ENCODE measurements at regions not wholly inside any gene's neighbourhood (a gene's known extent, or its start where the extent isn't known, plus 50 kb on each side); places are given as distances from the start of the nearest gene placed in this dataset.

DNA sequence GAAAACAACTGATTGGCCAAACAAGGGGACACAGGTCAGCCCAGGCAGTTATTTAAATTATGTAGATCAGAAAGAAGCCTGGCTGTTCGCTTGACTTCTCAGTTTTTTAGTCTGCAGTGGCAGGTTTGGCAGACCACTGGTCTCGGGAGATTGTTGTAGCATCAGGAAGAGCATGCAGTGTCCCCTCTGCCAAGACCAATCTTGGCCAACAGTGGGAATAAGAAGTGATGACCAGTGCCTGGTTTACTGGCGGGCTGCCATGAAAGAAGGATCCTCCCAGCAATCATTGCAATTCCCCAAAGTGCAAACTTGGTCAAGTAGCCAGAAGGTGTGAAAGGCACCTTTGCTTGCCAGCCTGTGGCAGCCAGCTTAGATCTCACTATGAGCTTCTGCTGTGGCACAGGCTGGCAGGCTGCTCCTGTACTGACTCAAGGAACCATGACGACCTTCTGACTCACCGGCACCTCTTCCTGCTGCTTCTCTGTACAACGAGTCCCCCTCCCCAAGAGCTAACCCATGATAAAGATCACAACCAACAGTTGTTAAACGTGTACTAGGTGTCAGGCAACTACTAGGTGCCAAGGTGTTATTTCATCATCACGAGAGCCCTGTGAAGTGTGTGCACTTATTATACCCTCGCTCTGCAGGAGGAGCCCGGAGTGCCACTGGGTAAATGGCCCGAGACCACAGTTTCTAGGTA is 76.8 kb upstream of the DUSP22 start:
- Mint-ChIP-seq H3K9me3 (peaks cover 19% of the 10 kb centered on the region), H3K4me1 (peaks cover 46% of the 10 kb centered on the region), H3K27ac (no peak overlapping the region), H3K4me3 (no peak overlapping the region), H3K27me3 (no peaks in the 10 kb centered on the region), H3K36me3 (ENCODE audit: low read depth) (peaks cover 14% of the 10 kb centered on the region)
- DNase-seq = peak; percentile 42
- ChIA-PET CTCF (interaction anchor here (1.0 to 3.2 kb wide), 6 partner anchors 9 to 183 kb away, joined by 3 to 11 read pairs (median 4); no protein-coding TSS in a partner anchor), POLR2A (interaction anchor here (0.7 kb wide), 2 partner anchors 24 to 77 kb away, joined by 3 read pairs; partner anchors contain the start of gene DUSP22)

GRCh38 chr6:217048-217659 is 75.1 kb upstream of the DUSP22 start:
- no peak for DNase-seq
- Mint-ChIP-seq H3K4me1 (peaks cover 56% of the 10 kb centered on the region), H3K27me3 (no peaks in the 10 kb centered on the region), H3K27ac (peak overlapping the region; percentile 11), H3K4me3 (no peak overlapping the region), H3K36me3 (ENCODE audit: low read depth) (peaks cover 14% of the 10 kb centered on the region), H3K9me3 (peaks cover 19% of the 10 kb centered on the region)
- ChIA-PET CTCF (interaction anchor here (0.6 to 3.2 kb wide), 14 partner anchors 9 to 190 kb away, joined by 3 to 11 read pairs (median 4); no protein-coding TSS in a partner anchor), POLR2A (no interaction called here)

DNA sequence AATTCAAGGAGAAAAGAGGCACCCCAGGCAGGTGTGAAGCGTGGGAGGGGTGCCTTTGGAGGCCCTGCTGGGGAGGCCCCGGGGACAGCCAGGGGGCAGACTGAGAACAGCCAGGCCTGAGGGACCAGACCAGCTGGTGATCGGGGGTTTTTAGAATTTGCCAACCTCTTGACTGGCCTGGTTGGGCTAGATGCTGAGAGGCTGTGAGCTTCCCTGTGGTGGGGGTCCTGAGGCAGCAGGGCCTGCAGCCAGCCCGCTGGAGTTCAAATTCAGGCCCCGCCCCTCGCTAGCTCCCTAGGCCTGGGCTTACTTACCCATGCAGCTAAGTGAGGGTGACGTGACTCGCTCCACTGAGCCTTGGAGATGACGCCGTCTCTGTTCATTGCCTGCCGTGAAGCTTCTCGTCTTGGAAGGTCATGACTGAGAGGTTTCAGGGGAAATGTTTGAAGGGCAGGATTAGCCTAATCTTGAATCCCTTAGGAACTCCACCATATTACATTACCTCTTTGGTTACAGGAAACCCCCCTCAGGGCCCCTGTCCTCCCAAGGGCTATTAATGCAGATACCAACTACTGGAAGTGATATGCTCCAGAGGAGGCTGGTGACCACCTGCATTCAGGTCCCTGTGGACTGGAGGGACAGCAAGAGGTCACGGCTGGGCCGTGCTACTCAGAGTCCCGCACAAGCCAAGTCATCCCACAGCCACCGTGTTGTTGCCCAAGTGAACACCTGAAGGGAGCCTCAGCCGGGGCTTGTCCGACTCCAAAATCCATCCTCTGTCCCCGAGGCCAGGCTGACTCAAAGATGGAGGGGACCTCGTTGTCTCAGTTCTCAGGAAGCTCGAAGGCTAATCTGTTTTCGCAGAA is 73.9 kb upstream of the DUSP22 start:
- DNase-seq = no peak
- Mint-ChIP-seq H3K9me3 (peaks cover 14% of the 10 kb centered on the region), H3K27me3 (no peaks in the 10 kb centered on the region), H3K4me1 (peaks cover 67% of the 10 kb centered on the region), H3K4me3 (no peak overlapping the region), H3K36me3 (ENCODE audit: low read depth) (peaks cover 13% of the 10 kb centered on the region), H3K27ac (no peak overlapping the region)
- ChIA-PET CTCF (interaction anchor here (0.6 to 3.2 kb wide), 11 partner anchors 11 to 284 kb away, joined by 3 to 10 read pairs (median 3); no protein-coding TSS in a partner anchor), POLR2A (no interaction called here)

- POLR2A ChIA-PET = no interaction called here
- Mint-ChIP-seq H3K9me3 (peaks cover 10% of the 10 kb centered on the region), H3K27me3 (no peaks in the 10 kb centered on the region), H3K4me3 (no peak overlapping the region), H3K27ac (peak overlapping the region; percentile 32), H3K36me3 (ENCODE audit: low read depth) (peaks cover 8% of the 10 kb centered on the region), H3K4me1 (peaks cover 72% of the 10 kb centered on the region)
- CTCF ChIA-PET = interaction anchor here (1.0 to 1.5 kb wide), 4 partner anchors 10 to 216 kb away, joined by 3 to 4 read pairs (median 4); no protein-coding TSS in a partner anchor
- no peak for DNase-seq
Measured at GRCh38 chr6:219019-219570, 73.2 kb upstream of the DUSP22 start.

- POLR2A ChIA-PET = no interaction called here
- H3K4me1 Mint-ChIP-seq = peaks cover 75% of the 10 kb centered on the region
Measured at GRCh38 chr6:219641-220198, 72.6 kb upstream of the DUSP22 start.

DNA sequence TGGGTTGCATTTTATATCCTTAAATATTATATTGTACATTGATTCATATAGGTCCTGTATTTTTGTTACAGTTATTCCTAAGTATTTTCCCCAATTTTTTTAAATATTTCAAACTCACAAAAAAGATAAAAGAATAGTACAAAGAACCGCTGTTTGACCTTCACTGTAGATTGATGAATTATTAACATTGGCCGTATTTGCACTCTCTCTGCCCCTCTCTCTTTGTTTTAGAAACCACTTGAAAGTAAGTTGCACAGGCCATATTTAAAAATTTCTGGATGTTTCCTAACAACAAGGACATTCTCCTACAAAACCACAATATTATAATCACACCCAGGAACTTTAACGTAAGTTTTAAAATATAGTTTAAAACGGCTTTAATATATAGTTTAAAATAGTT is 72.0 kb upstream of the DUSP22 start:
- CTCF ChIA-PET = interaction anchor here (1.1 to 1.3 kb wide), 4 partner anchors 10 to 172 kb away, joined by 3 to 4 read pairs (median 3); no protein-coding TSS in a partner anchor
- no peak overlapping the region for H3K4me3 Mint-ChIP-seq
- H3K27ac Mint-ChIP-seq = no peak overlapping the region

More at GRCh38 chr6:219641-220198, 72.6 kb upstream of the DUSP22 start:
- H3K36me3 Mint-ChIP-seq (ENCODE audit: low read depth) = peaks cover 3% of the 10 kb centered on the region
- no peak overlapping the region for H3K27ac Mint-ChIP-seq
- no peak for DNase-seq
- H3K27me3 Mint-ChIP-seq = no peaks in the 10 kb centered on the region
- no peak overlapping the region for H3K4me3 Mint-ChIP-seq
- H3K9me3 Mint-ChIP-seq = peaks cover 6% of the 10 kb centered on the region
- CTCF ChIA-PET = interaction anchor here (1.0 kb wide), 1 partner anchor 28 kb away, joined by 4 read pairs; no protein-coding TSS in a partner anchor

GRCh38 chr6:220721-221475 is 71.4 kb upstream of the DUSP22 start:
- ChIA-PET CTCF (interaction anchor here (0.6 to 2.3 kb wide), 9 partner anchors 8 to 172 kb away, joined by 3 to 8 read pairs (median 3); no protein-coding TSS in a partner anchor), POLR2A (interaction anchor here (1.3 kb wide), 1 partner anchor 72 kb away, joined by 4 read pairs; the partner anchor contains the start of gene DUSP22)
- H3K4me3 Mint-ChIP-seq = peak overlapping the region; percentile 9
- H3K4me1 Mint-ChIP-seq = peaks cover 76% of the 10 kb centered on the region
- peak overlapping the region; percentile 88 for H3K27ac Mint-ChIP-seq
- H3K36me3 Mint-ChIP-seq (ENCODE audit: low read depth) = peaks cover 5% of the 10 kb centered on the region
- no peak for DNase-seq
- H3K9me3 Mint-ChIP-seq = peaks cover 3% of the 10 kb centered on the region
- H3K27me3 Mint-ChIP-seq = no peaks in the 10 kb centered on the region

More for the DNA sequence above, 72.0 kb upstream of the DUSP22 start:
- H3K4me1 Mint-ChIP-seq = peaks cover 76% of the 10 kb centered on the region
- no peaks in the 10 kb centered on the region for H3K27me3 Mint-ChIP-seq
- POLR2A ChIA-PET = interaction anchor here (1.3 kb wide), 1 partner anchor 72 kb away, joined by 4 read pairs; the partner anchor contains the start of gene DUSP22
- H3K9me3 Mint-ChIP-seq = peaks cover 3% of the 10 kb centered on the region
- H3K36me3 Mint-ChIP-seq (ENCODE audit: low read depth) = peaks cover 5% of the 10 kb centered on the region
- DNase-seq = no peak

DNA sequence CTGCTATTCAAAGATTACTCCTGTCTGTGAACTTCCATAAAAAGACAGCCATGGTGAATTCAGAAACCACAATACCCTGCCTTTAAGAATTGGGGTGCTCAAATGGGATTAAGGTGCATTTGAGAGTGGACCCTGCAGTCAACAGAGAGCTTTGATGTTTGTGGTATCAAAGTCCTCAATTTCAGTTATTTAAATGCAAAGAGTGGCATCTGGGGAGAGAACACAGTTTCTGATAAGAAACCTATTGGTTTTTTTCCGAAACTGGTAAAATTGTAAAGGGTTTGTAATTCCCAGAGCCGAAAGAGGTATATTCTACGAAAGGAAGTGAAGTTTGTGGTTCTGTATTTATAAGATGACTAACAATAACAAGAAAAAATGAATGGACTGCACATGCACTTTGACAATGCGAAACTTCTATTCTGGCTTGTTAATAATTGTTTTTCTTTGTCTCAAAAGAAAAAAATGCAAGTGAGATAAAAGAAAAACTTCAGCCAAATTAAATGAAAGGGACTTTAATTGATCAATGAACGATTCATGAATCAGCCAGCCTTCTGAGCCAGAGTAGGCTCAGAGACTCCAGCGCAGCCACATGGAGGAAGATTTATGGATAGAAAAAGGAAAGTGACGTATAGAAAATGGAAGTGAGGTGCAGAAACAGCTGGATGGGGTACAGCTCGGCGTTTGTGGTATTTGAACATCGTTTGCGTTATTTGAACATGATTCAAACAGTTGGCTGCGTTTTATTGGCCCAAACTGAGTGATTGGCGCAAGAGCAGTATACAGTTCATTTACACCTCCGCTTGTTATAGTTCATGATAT is 70.5 kb upstream of the DUSP22 start:
- POLR2A ChIA-PET = interaction anchor here (0.7 to 1.3 kb wide), 2 partner anchors 49 to 71 kb away, joined by 3 to 4 read pairs; partner anchors contain the start of gene DUSP22
- H3K9me3 Mint-ChIP-seq = peaks cover 4% of the 10 kb centered on the region
- CTCF ChIA-PET = interaction anchor here (1.1 to 2.4 kb wide), 10 partner anchors 8 to 171 kb away, joined by 3 to 10 read pairs (median 4); no protein-coding TSS in a partner anchor
- no peaks in the 10 kb centered on the region for H3K27me3 Mint-ChIP-seq
- DNase-seq = no peak
- peaks cover 75% of the 10 kb centered on the region for H3K4me1 Mint-ChIP-seq
- peaks cover 8% of the 10 kb centered on the region for H3K36me3 Mint-ChIP-seq (ENCODE audit: low read depth)
- peak overlapping the region; percentile 9 for H3K4me3 Mint-ChIP-seq
- peak overlapping the region; percentile 88 for H3K27ac Mint-ChIP-seq

DNA sequence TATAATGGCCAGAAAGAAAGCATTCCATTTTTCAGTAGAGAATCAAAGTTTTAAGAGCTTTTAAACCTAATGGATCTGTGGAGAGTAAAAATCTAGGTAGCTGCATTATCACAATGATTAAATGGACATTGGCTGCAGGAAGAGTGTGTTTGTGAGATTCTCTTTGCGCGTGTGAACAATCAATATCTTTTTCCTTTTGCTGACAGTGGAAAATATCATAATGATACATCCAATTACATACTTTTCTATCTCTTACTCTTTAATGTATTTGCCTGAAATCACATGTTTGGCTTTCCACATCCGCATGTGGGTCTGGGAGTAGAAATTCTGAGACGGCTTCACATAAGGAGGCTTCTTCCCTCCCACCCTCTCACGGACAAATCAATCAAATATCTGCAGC is 69.8 kb upstream of the DUSP22 start:
- Mint-ChIP-seq H3K36me3 (ENCODE audit: low read depth) (peaks cover 9% of the 10 kb centered on the region), H3K4me1 (peaks cover 72% of the 10 kb centered on the region), H3K27me3 (no peaks in the 10 kb centered on the region), H3K27ac (peak overlapping the region; percentile 88), H3K4me3 (peak overlapping the region; percentile 9), H3K9me3 (peaks cover 5% of the 10 kb centered on the region)
- DNase-seq = no peak
- ChIA-PET CTCF (interaction anchor here (1.0 to 3.6 kb wide), 6 partner anchors 9 to 112 kb away, joined by 3 to 10 read pairs (median 7); no protein-coding TSS in a partner anchor), POLR2A (interaction anchor here (0.7 kb wide), 1 partner anchor 48 kb away, joined by 3 read pairs; no protein-coding TSS in a partner anchor)

- H3K27ac Mint-ChIP-seq = peak overlapping the region; percentile 88
- H3K4me1 Mint-ChIP-seq = peaks cover 73% of the 10 kb centered on the region
Measured at GRCh38 chr6:223136-223535, 69.2 kb upstream of the DUSP22 start.

More at GRCh38 chr6:223136-223535, 69.2 kb upstream of the DUSP22 start:
- H3K27me3 Mint-ChIP-seq = no peaks in the 10 kb centered on the region
- CTCF ChIA-PET = interaction anchor here (1.0 to 3.6 kb wide), 6 partner anchors 10 to 111 kb away, joined by 3 to 10 read pairs (median 7); no protein-coding TSS in a partner anchor
- DNase-seq = no peak
- peaks cover 8% of the 10 kb centered on the region for H3K9me3 Mint-ChIP-seq
- H3K36me3 Mint-ChIP-seq (ENCODE audit: low read depth) = peaks cover 8% of the 10 kb centered on the region
- H3K4me3 Mint-ChIP-seq = no peak overlapping the region
- POLR2A ChIA-PET = interaction anchor here (0.8 kb wide), 1 partner anchor 168 kb away, joined by 3 read pairs; the partner anchor contains the start of gene IRF4

Measured in activated CD4-positive, alpha-beta T cell treated with anti-CD3 and anti-CD28 coated beads, Interleukin-2, amount 10 ng/mL, durations not matched to agents 7 days and 5 days (primary cell).